HCT116 (cell line): ENCODE measurements at regions not wholly inside any gene's neighbourhood (a gene's known extent, or its start where the extent isn't known, plus 50 kb on each side); places are given as distances from the start of the nearest gene placed in this dataset.
"Not testable (repeated sequence)": the region's sequence is repeated elsewhere in the genome, so short reads cannot be mapped to it uniquely, and the experiment has no call there.

ENCODE experiments used
- ATAC-seq: fragments of 200-7000 bp; cut with Tn5 transposase; 2 replicates; pipeline ENCODE4 v1.9.1; 2020; ENCODE audit warnings: mild to moderate bottlenecking, moderate library complexity
- BruUV-seq: library from RNA; stranded (reverse); fragments of 400-500 nt; replicated peaks from 2 replicates; lab custom pipeline; 2021; lab: Mats Ljungman, UMichigan
- CTCF ChIA-PET: fragments of 300-600 bp; sonication (Branson Sonifier 250); formaldehyde crosslinking; loops from one replicate; lab custom pipeline; 2021; ENCODE audit warnings: antibody characterized with exemption; lab: Charles Lee
- POLR2A ChIA-PET: fragments of 300-600, 350-600 bp; sonication (Branson Sonifier 250); formaldehyde crosslinking; loops from one replicate; lab custom pipeline; 2021; ENCODE audit warnings: antibody characterized with exemption; lab: Charles Lee
- RAD21 ChIA-PET, 2 experiments: fragments of 300-600 bp; sonication (Branson Sonifier 250); formaldehyde crosslinking; loops; one replicate each; lab custom pipeline; 2023; ENCODE audit warnings: low total read pairs in 2 of 2; ENCODE audit not compliant: uncharacterized antibody in 2 of 2, unreplicated experiment in 2 of 2, low non-redundant PET in 1 of 2; lab: Charles Lee
- DNase-seq: peaks from one replicate; pipeline ENCODE4 v3.0.0-alpha.2; 2010; ENCODE audit warnings: low read depth, low spot score
- H2AFZ ChIP-seq: fragments of 200-600 bp; shearing (Covaris generic), sonication (generic); 2 replicates; pipeline ENCODE4 v1.6.1; 2017; ENCODE audit warnings: low read depth, mixed run types, mixed read lengths, antibody characterized with exemption, low read length; ENCODE audit not compliant: poor library complexity, severe bottlenecking
- H3K27ac ChIP-seq: 2 replicates; pipeline ENCODE4 v1.5.1; 2012; ENCODE audit warnings: low read depth, low read length
- H3K27me3 ChIP-seq: fragments of 200-600 bp; sonication (generic); 2 replicates; pipeline ENCODE4 v1.6.1; 2016; ENCODE audit warnings: mixed run types, low read length, mixed read lengths; ENCODE audit not compliant: insufficient read depth
- H3K36me3 ChIP-seq, 2 experiments: fragments of 200-500 bp in 1 of 2; fragments of 200-600 bp in 1 of 2; sonication (Bioruptor generic) in 1 of 2; sonication (generic) in 1 of 2; 2 replicates each; pipeline versions ENCODE4 v1.5.1 to v1.6.1; 2014 to 2016; ENCODE audit warnings: low read length in 2 of 2, inconsistent platforms in 1 of 2, mixed read lengths in 1 of 2, mixed run types in 1 of 2; ENCODE audit not compliant: insufficient read depth in 2 of 2, control insufficient read depth in 1 of 2
- H3K4me1 ChIP-seq, 2 experiments: fragments of 200-600 bp in 1 of 2; sonication (generic) in 1 of 2; 2 replicates each; pipeline versions ENCODE4 v1.5.1 to v1.6.1; 2012 to 2017; ENCODE audit warnings: low read length in 2 of 2, inconsistent platforms in 1 of 2, mild to moderate bottlenecking in 1 of 2, mixed read lengths in 1 of 2, mixed run types in 1 of 2, moderate library complexity in 1 of 2; ENCODE audit not compliant: insufficient read depth in 2 of 2, control insufficient read depth in 1 of 2
- H3K4me2 ChIP-seq: fragments of 200-600 bp; sonication (generic); 2 replicates; pipeline ENCODE4 v1.6.1; 2017; ENCODE audit warnings: mixed run types, low read length, mixed read lengths
- H3K4me3 ChIP-seq, 2 experiments: fragments of 200-600 bp in 1 of 2; sonication (generic) in 1 of 2; replicated peaks in 1 of 2; 2 replicates each; pipeline ENCODE4 v1.5.1; 2011 to 2016; ENCODE audit warnings: low read length in 2 of 2, control low read depth in 1 of 2, low read depth in 1 of 2, mild to moderate bottlenecking in 1 of 2, mixed read lengths in 1 of 2, mixed run types in 1 of 2
- H3K79me2 ChIP-seq: fragments of 200-600 bp; sonication (generic); 2 replicates; pipeline ENCODE4 v1.6.1; 2017; ENCODE audit warnings: mild to moderate bottlenecking, mixed run types, low read length, moderate library complexity, mixed read lengths; ENCODE audit not compliant: insufficient read depth
- H3K9ac ChIP-seq: fragments of 200-600 bp; sonication (generic); 2 replicates; pipeline ENCODE4 v1.6.1; 2016; ENCODE audit warnings: low read length, mixed read lengths
- H3K9me2 ChIP-seq: fragments of 200-600 bp; sonication (generic), shearing (Covaris generic); 2 replicates; pipeline ENCODE4 v1.6.1; 2017; ENCODE audit warnings: mixed run types, mild to moderate bottlenecking, moderate library complexity; ENCODE audit not compliant: insufficient read depth
- H3K9me3 ChIP-seq, 2 experiments: fragments of 200-500 bp in 1 of 2; fragments of 200-600 bp in 1 of 2; sonication (Bioruptor generic) in 1 of 2; sonication (generic) in 1 of 2; 2 replicates each; pipeline ENCODE4 v1.6.1; 2014 to 2017; ENCODE audit warnings: low read length in 2 of 2, mixed read lengths in 2 of 2, inconsistent platforms in 1 of 2, low read depth in 1 of 2, mild to moderate bottlenecking in 1 of 2, mixed run types in 1 of 2, moderate library complexity in 1 of 2; ENCODE audit not compliant: control insufficient read depth in 1 of 2, insufficient read depth in 1 of 2
- H4K20me1 ChIP-seq: fragments of 200-600 bp; sonication (generic), shearing (Covaris generic); 2 replicates; pipeline ENCODE4 v1.6.1; 2017; ENCODE audit warnings: mixed run types, mild to moderate bottlenecking, moderate library complexity; ENCODE audit not compliant: insufficient read depth
- JUND ChIP-seq: IDR thresholded peaks from 2 replicates; pipeline ENCODE4 v1.6.1; 2012
- POLR2AphosphoS5 ChIP-seq: IDR thresholded peaks from 2 replicates; pipeline ENCODE4 v1.6.1; 2011; ENCODE audit warnings: mild to moderate bottlenecking, low read depth, low read length, moderate library complexity
- intact Hi-C: fragments of 100-400 bp; cut with micrococcal nuclease; formaldehyde crosslinking; loops from 2 replicates; pipeline ENCODE4 v1.10.0; 2022
- TF ChIP-seq, protein P1 (sequence below): IDR thresholded peaks from 2 replicates; pipeline ENCODE4 v1.6.1; 2012

DNA sequence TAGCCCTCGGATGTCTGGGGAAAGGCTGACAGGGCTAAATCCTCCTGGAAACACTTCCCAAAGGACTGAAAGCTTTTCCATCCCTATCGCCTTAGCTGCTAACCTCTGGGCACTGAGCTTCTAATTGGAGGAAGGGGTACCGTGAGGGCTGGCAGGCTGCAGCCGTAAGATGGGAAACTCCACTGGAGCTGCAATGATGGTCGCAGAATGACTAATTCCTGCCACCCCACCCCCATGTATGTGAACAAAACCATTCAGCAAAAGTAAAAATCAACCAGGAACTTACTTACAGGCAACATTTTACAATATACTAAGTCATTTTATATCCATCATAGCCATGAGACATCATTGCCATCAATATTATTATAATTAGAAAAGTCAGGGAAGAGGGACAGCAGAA is 133.3 kb downstream of the ABCC12 start:
- H3K9me2 ChIP-seq: no peaks in the 10 kb centered on the region
- no peak overlapping the region for H3K4me3 ChIP-seq
- H3K79me2 ChIP-seq: no peaks in the 10 kb centered on the region
- H3K9ac ChIP-seq: no peak overlapping the region
- H3K4me1 ChIP-seq: no peaks in the 10 kb centered on the region
- no TSS peak for BruUV-seq
- no peaks in the 10 kb centered on the region for H3K36me3 ChIP-seq
- H3K4me2 ChIP-seq: no peak overlapping the region
- no peaks in the 10 kb centered on the region for H3K9me3 ChIP-seq
- RAD21 ChIA-PET: no interaction called here
- intact Hi-C loops: no loop called here
- H3K27me3 ChIP-seq: no peaks in the 10 kb centered on the region; the same call in 1 of the 2 replicates
- TF ChIP-seq JUND: no peak
- TF ChIP-seq, protein P1, sequence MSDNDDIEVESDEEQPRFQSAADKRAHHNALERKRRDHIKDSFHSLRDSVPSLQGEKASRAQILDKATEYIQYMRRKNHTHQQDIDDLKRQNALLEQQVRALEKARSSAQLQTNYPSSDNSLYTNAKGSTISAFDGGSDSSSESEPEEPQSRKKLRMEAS: no peak
- no peak for TF ChIP-seq POLR2AphosphoS5
- TF ChIP-seq, all 23 proteins: peak for 0
- ATAC-seq (no peak), DNase-seq (no peak)
- no peaks in the 10 kb centered on the region for H4K20me1 ChIP-seq
- POLR2A ChIA-PET: no interaction called here
- H2AFZ ChIP-seq: no peak overlapping the region
- CTCF ChIA-PET: no interaction called here
- no peak overlapping the region for H3K27ac ChIP-seq

DNA sequence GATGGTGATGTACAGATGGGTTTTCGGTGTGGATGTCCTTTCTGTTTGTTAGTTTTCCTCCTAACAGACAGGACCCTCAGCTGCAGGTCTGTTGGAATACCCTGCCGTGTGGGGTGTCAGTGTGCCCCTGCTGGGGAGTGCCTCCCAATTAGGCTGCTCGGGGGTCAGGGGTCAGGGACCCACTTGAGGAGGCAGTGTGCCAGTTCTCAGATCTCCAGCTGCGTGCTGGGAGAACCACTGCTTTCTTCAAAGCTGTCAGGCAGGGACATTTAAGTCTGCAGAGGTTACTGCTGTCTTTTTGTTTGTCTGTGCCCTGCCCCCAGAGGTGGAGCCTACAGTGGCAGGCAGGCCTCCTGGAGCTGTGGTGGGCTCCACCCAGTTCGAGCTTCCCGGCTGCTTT is 135.2 kb downstream of the ABCC12 start:
- H3K36me3 ChIP-seq, H3K27ac ChIP-seq, intact Hi-C loops, POLR2A ChIA-PET, BruUV-seq, RAD21 ChIA-PET, H4K20me1 ChIP-seq, H3K9ac ChIP-seq, H2AFZ ChIP-seq, H3K4me2 ChIP-seq, H3K79me2 ChIP-seq, H3K27me3 ChIP-seq, ATAC-seq, H3K9me3 ChIP-seq, H3K9me2 ChIP-seq, DNase-seq, H3K4me1 ChIP-seq, CTCF ChIA-PET, H3K4me3 ChIP-seq: not testable (repeated sequence)
